GM23338 (cell line): ENCODE measurements at regions not wholly inside any gene's neighbourhood (a gene's known extent, or its start where the extent isn't known, plus 50 kb on each side); places are given as distances from the start of the nearest gene placed in this dataset.
A peak's percentile ranks its signal among the peaks of the same experiment; 100 is the strongest.

ENCODE experiments used
- ATAC-seq: fragments of 200-7000 bp; cut with Tn5 transposase; 3 replicates; pipeline ENCODE4 v1.9.1; 2020
- DNase-seq: peaks from one replicate; pipeline ENCODE4 v3.0.0-alpha.2; 2015; ENCODE audit warnings: low spot score
- H2AFZ ChIP-seq: fragments of 200-600 bp; sonication (generic); 2 replicates; pipeline ENCODE4 v1.8.0; 2016; ENCODE audit warnings: antibody characterized with exemption, mild to moderate bottlenecking, moderate library complexity
- H3F3A ChIP-seq: fragments of 200-600 bp; sonication (generic); replicated peaks from 2 replicates; pipeline ENCODE4 v1.8.0; 2017; ENCODE audit warnings: antibody characterized with exemption, mixed run types, low read depth
- H3K27ac ChIP-seq: fragments of 200-600 bp; sonication (generic); 2 replicates; pipeline ENCODE4 v1.6.1; 2016; ENCODE audit warnings: low read depth
- H3K27me3 ChIP-seq: fragments of 200-600 bp; sonication (generic); 2 replicates; pipeline ENCODE4 v1.8.0; 2016; ENCODE audit warnings: mild to moderate bottlenecking, mixed run types, moderate library complexity; ENCODE audit not compliant: insufficient read depth
- H3K36me3 ChIP-seq: fragments of 200-600 bp; sonication (generic); 2 replicates; pipeline ENCODE4 v1.8.0; 2016; ENCODE audit warnings: mild to moderate bottlenecking; ENCODE audit not compliant: insufficient read depth
- H3K4me1 ChIP-seq: fragments of 200-600 bp; sonication (generic); 2 replicates; pipeline ENCODE4 v1.8.0; 2016; ENCODE audit warnings: mild to moderate bottlenecking, moderate library complexity; ENCODE audit not compliant: insufficient read depth
- H3K4me2 ChIP-seq: fragments of 200-600 bp; sonication (generic); 2 replicates; pipeline ENCODE4 v1.7.1; 2017; ENCODE audit warnings: mixed run types
- H3K4me3 ChIP-seq: fragments of 200-600 bp; sonication (generic); 2 replicates; pipeline ENCODE4 v1.6.1; 2016; ENCODE audit warnings: mixed run types
- H3K79me2 ChIP-seq: fragments of 200-600 bp; sonication (generic); replicated peaks from 2 replicates; pipeline ENCODE4 v1.8.0; 2017; ENCODE audit warnings: mild to moderate bottlenecking; ENCODE audit not compliant: insufficient read depth
- H3K9me2 ChIP-seq: fragments of 200-600 bp; sonication (generic); 2 replicates; pipeline ENCODE4 v1.8.0; 2017; ENCODE audit not compliant: insufficient read depth
- H4K20me1 ChIP-seq: fragments of 200-600 bp; sonication (generic); replicated peaks from 2 replicates; pipeline ENCODE4 v1.8.0; 2017; ENCODE audit warnings: mild to moderate bottlenecking; ENCODE audit not compliant: insufficient read depth
- H3K27ac Mint-ChIP-seq: 2 replicates; pipeline ENCODE4 v1.8.0; 2020; ENCODE audit warnings: inconsistent platforms, mild to moderate bottlenecking, moderate library complexity, mixed read lengths
- H3K27me3 Mint-ChIP-seq: 3 replicates; pipeline ENCODE4 v1.8.0; 2022; ENCODE audit warnings: low read depth, mild to moderate bottlenecking, moderate library complexity, mixed read lengths, inconsistent platforms; ENCODE audit not compliant: insufficient read depth, poor library complexity
- H3K36me3 Mint-ChIP-seq: 3 replicates; pipeline ENCODE4 v1.8.0; 2021; ENCODE audit warnings: low read depth, mild to moderate bottlenecking, inconsistent platforms, moderate library complexity, mixed read lengths
- H3K4me1 Mint-ChIP-seq: 3 replicates; pipeline ENCODE4 v1.8.0; 2020; ENCODE audit warnings: mild to moderate bottlenecking, inconsistent platforms, mixed read lengths
- H3K4me3 Mint-ChIP-seq: 3 replicates; pipeline ENCODE4 v1.8.0; 2021; ENCODE audit warnings: moderate library complexity, mild to moderate bottlenecking, inconsistent platforms, mixed read lengths
- H3K9me3 Mint-ChIP-seq: 3 replicates; pipeline ENCODE4 v1.8.0; 2020; ENCODE audit warnings: moderate library complexity, mild to moderate bottlenecking, inconsistent platforms, mixed read lengths
- CREB1 ChIP-seq: fragments of 250-450 bp; sonication (Bioruptor Pico); IDR thresholded peaks from 2 replicates; pipeline ENCODE4 v1.5.0; 2020; ENCODE audit warnings: low read depth, mild to moderate bottlenecking, moderate library complexity
- ETS1 ChIP-seq: IDR thresholded peaks from 2 replicates; pipeline ENCODE4 v1.6.1; 2016; ENCODE audit warnings: antibody characterized with exemption
- EZH2 ChIP-seq: fragments of 200-600 bp; sonication (generic); IDR thresholded peaks from one replicate; pipeline ENCODE4 v1.8.0; 2017; ENCODE audit warnings: antibody characterized with exemption, mild to moderate bottlenecking, low read depth; ENCODE audit not compliant: unreplicated experiment
- EZH2phosphoT487 ChIP-seq: fragments of 200-600 bp; sonication (generic); IDR thresholded peaks from one replicate; pipeline ENCODE4 v1.8.1; 2018; ENCODE audit warnings: antibody characterized with exemption; ENCODE audit not compliant: unreplicated experiment
- NANOG ChIP-seq: IDR thresholded peaks from 2 replicates; pipeline ENCODE4 v1.6.1; 2016; ENCODE audit warnings: antibody characterized with exemption, borderline replicate concordance
- ZNF331 ChIP-seq: fragments of 250-450 bp; sonication (Bioruptor Pico); IDR thresholded peaks from 2 replicates; pipeline ENCODE4 v1.5.0; 2020; ENCODE audit warnings: low read depth, mild to moderate bottlenecking, moderate library complexity

DNA sequence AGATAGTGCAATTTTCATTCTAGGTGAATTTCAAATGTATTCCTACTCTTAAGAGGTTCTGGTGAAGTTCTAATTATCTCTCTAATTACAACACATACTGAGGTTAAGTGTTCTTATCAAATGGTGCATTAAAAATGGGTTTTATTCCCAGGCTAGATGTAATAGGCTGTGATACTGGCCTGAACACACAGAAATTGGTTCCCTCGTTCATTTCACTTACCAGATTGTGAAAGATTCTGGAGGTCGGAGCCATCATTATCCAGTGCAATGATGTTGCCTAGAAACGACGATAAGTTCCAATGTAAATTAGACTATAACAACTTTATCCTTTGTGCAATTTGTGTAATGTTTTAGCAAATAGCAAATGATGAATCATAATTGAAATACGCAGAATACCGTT, 172.6 kb upstream of the SOX4 start:
- peaks cover 7% of the 10 kb centered on the region; the same call in 1 of the 2 replicates for H3K9me2 ChIP-seq
- H4K20me1 ChIP-seq = no peaks in the 10 kb centered on the region
- H3K27me3 ChIP-seq = no peaks in the 10 kb centered on the region
- H3K4me2 ChIP-seq = no peak overlapping the region
- Mint-ChIP-seq H3K4me1 (peaks cover 25% of the 10 kb centered on the region), H3K27me3 (no peaks in the 10 kb centered on the region), H3K36me3 (peaks cover 8% of the 10 kb centered on the region; the same call in 2 of the 3 replicates), H3K4me3 (no peak overlapping the region), H3K9me3 (peaks cover 11% of the 10 kb centered on the region), H3K27ac (no peak overlapping the region)
- no peak overlapping the region for H3K4me3 ChIP-seq
- no peak overlapping the region for H2AFZ ChIP-seq
- ATAC-seq (no peak), DNase-seq (no peak)
- H3F3A ChIP-seq = no peaks in the 10 kb centered on the region
- peaks cover 1% of the 10 kb centered on the region; the same call in 1 of the 2 replicates for H3K36me3 ChIP-seq
- H3K79me2 ChIP-seq = no peaks in the 10 kb centered on the region
- H3K27ac ChIP-seq = no peak overlapping the region
- peaks cover 17% of the 10 kb centered on the region for H3K4me1 ChIP-seq
- TF ChIP-seq CREB1 (CRISPR knock-in tag) = no peak
- no peak for TF ChIP-seq EZH2
- TF ChIP-seq NANOG = no peak

- peaks cover 25% of the 10 kb centered on the region for H3K4me1 Mint-ChIP-seq
- Histone ChIP-seq H3K9me2 (0 out of 2 replicates have a peak, but pooled peaks cover 7% of the 10 kb centered on the region), H2AFZ (peak overlapping the region; percentile 56; the same call in 1 of the 2 replicates), H3K4me3 (no peak overlapping the region), H3K27ac (no peak overlapping the region), H4K20me1 (no peaks in the 10 kb centered on the region), H3K4me1 (peaks cover 17% of the 10 kb centered on the region), H3K4me2 (no peak overlapping the region), H3K79me2 (no peaks in the 10 kb centered on the region), H3F3A (no peaks in the 10 kb centered on the region), H3K27me3 (no peaks in the 10 kb centered on the region), H3K36me3 (peaks cover 8% of the 10 kb centered on the region; the same call in 1 of the 2 replicates)
- H3K9me3 Mint-ChIP-seq = peaks cover 20% of the 10 kb centered on the region
- H3K4me3 Mint-ChIP-seq = no peak overlapping the region
- ATAC-seq (peak; percentile 95), DNase-seq (peak; percentile 52)
- TF ChIP-seq ETS1 = no peak
- TF ChIP-seq EZH2phosphoT487 = no peak
- no peak for TF ChIP-seq ZNF331 (CRISPR knock-in tag)
- TF ChIP-seq NANOG = no peak
- no peak for TF ChIP-seq EZH2
- no peak for TF ChIP-seq CREB1 (CRISPR knock-in tag)
- peaks cover 11% of the 10 kb centered on the region; the same call in 2 of the 3 replicates for H3K36me3 Mint-ChIP-seq
- H3K27ac Mint-ChIP-seq = no peak overlapping the region
- no peaks in the 10 kb centered on the region for H3K27me3 Mint-ChIP-seq
Observed at GRCh38 chr6:21423106-21423854, 170.3 kb upstream of the SOX4 start.

DNA sequence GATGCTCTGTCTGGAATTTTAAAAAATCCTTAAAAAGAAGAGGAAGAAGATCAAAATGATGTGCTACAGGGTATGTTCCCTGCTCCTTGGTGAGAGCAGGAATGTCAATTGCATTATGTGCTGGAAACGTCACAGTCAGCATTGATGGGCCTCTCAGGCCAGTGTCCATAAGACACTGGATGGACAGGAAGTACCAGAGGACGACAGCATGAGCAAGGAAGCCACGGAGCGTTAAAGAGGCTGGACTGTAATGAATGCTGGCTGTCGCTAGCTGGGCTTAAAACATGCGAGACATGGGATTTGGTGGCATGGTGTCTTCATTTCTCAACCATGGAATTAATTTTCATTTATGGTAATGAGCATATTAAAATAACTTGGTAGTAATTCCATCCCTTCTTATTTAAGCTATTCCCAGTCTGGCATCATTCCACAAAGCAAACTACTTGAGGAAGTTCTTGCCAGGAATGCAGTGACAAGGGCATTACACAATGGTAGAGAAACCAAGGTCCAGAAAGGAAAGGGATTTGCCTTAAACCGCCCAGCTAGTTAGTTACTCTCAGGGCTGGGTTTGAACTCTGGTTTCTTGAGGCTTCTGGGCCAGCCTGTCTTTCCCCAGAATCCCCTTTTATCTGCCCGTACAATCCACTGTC, 166.6 kb upstream of the SOX4 start:
- ATAC-seq = no peak
- Histone ChIP-seq H3K79me2 (no peaks in the 10 kb centered on the region), H3K27ac (no peak overlapping the region), H4K20me1 (no peaks in the 10 kb centered on the region), H3K27me3 (no peaks in the 10 kb centered on the region), H2AFZ (no peak overlapping the region), H3K9me2 (0 out of 2 replicates have a peak, but pooled peaks cover 7% of the 10 kb centered on the region), H3K4me1 (peaks cover 10% of the 10 kb centered on the region; the same call in 1 of the 2 replicates), H3K36me3 (peaks cover 8% of the 10 kb centered on the region; the same call in 1 of the 2 replicates), H3F3A (no peaks in the 10 kb centered on the region), H3K4me3 (no peak overlapping the region), H3K4me2 (no peak overlapping the region)
- TF ChIP-seq ETS1 = no peak
- TF ChIP-seq EZH2phosphoT487 = no peak
- Mint-ChIP-seq H3K4me3 (no peak overlapping the region), H3K27me3 (no peaks in the 10 kb centered on the region), H3K36me3 (peaks cover 11% of the 10 kb centered on the region; the same call in 2 of the 3 replicates), H3K9me3 (peaks cover 20% of the 10 kb centered on the region), H3K27ac (no peak overlapping the region), H3K4me1 (peaks cover 11% of the 10 kb centered on the region)
- no peak for DNase-seq
